ENCODE measurements at regions not wholly inside any gene's neighbourhood (a gene's known extent, or its start where the extent isn't known, plus 50 kb on each side); places are given as distances from the start of the nearest gene placed in this dataset.

GRCh38 chr13:22229916-22230315 is 559.0 kb downstream of the FGF9 start:
- no peak overlapping the region for H3K4me3 ChIP-seq (ENCODE audit: low read depth, low read length)
- POLR2A ChIA-PET: no interaction called here
- DNase-seq (ENCODE audit: low read depth): no peak
- no peaks in the 10 kb centered on the region for H3K36me3 ChIP-seq (ENCODE audit: control insufficient read depth, insufficient read depth, low read length)
- H3K27me3 ChIP-seq (ENCODE audit: control insufficient read depth, insufficient read depth, low read length): no peaks in the 10 kb centered on the region
- CTCF ChIA-PET: no interaction called here
- TF ChIP-seq CTCF (IDR thresholded peaks at IDR 0.05; ENCODE audit: insufficient read depth, low read depth, low read length): no peak

GRCh38 chr13:22232186-22232585 is 561.3 kb downstream of the FGF9 start:
- ChIA-PET POLR2A (no interaction called here), CTCF (no interaction called here)
- no peak overlapping the region for H3K4me3 ChIP-seq (ENCODE audit: low read depth, low read length)
- no peaks in the 10 kb centered on the region for H3K27me3 ChIP-seq (ENCODE audit: control insufficient read depth, insufficient read depth, low read length)
- no peak for DNase-seq (ENCODE audit: low read depth)
- H3K36me3 ChIP-seq (ENCODE audit: control insufficient read depth, insufficient read depth, low read length): no peaks in the 10 kb centered on the region
- no peak for TF ChIP-seq CTCF (IDR thresholded peaks at IDR 0.05; ENCODE audit: insufficient read depth, low read depth, low read length)

- Histone ChIP-seq H3K27me3 (ENCODE audit: control insufficient read depth, insufficient read depth, low read length) (no peaks in the 10 kb centered on the region), H3K4me3 (ENCODE audit: low read depth, low read length) (no peak overlapping the region), H3K36me3 (ENCODE audit: control insufficient read depth, insufficient read depth, low read length) (no peaks in the 10 kb centered on the region)
- TF ChIP-seq CTCF (IDR thresholded peaks at IDR 0.05; ENCODE audit: insufficient read depth, low read depth, low read length): no peak
- ChIA-PET CTCF (interaction anchor here (0.6 to 1.2 kb wide), 2 partner anchors 12 to 28 kb away, joined by 3 to 4 read pairs; no protein-coding TSS in a partner anchor), POLR2A (no interaction called here)
- no peak for DNase-seq (ENCODE audit: low read depth)
Measured at GRCh38 chr13:22235285-22235949, 564.5 kb downstream of the FGF9 start.

- no peaks in the 10 kb centered on the region for H3K27me3 ChIP-seq (ENCODE audit: control insufficient read depth, insufficient read depth, low read length)
- no peak for DNase-seq (ENCODE audit: low read depth)
- ChIA-PET CTCF (interaction anchor here (0.6 to 1.2 kb wide), 2 partner anchors 12 to 29 kb away, joined by 3 to 4 read pairs; no protein-coding TSS in a partner anchor), POLR2A (no interaction called here)
- TF ChIP-seq CTCF (IDR thresholded peaks at IDR 0.05; ENCODE audit: insufficient read depth, low read depth, low read length): no peak
- H3K36me3 ChIP-seq (ENCODE audit: control insufficient read depth, insufficient read depth, low read length): no peaks in the 10 kb centered on the region
- H3K4me3 ChIP-seq (ENCODE audit: low read depth, low read length): no peak overlapping the region
Measured at GRCh38 chr13:22235950-22236290, 565.0 kb downstream of the FGF9 start.

GRCh38 chr13:22238269-22238668 is 567.4 kb downstream of the FGF9 start:
- Histone ChIP-seq H3K36me3 (ENCODE audit: control insufficient read depth, insufficient read depth, low read length) (no peaks in the 10 kb centered on the region), H3K27me3 (ENCODE audit: control insufficient read depth, insufficient read depth, low read length) (no peaks in the 10 kb centered on the region), H3K4me3 (ENCODE audit: low read depth, low read length) (no peak overlapping the region)
- DNase-seq (ENCODE audit: low read depth): no peak
- TF ChIP-seq CTCF (IDR thresholded peaks at IDR 0.05; ENCODE audit: insufficient read depth, low read depth, low read length): no peak
- ChIA-PET CTCF (no interaction called here), POLR2A (no interaction called here)

Measured in BJ (cell line).